Large intestine (tissue), 3 donors: ENCODE measurements at regions not wholly inside any gene's neighbourhood (a gene's known extent, or its start where the extent isn't known, plus 50 kb on each side); places are given as distances from the start of the nearest gene placed in this dataset.
"Not testable (repeated sequence)": the region's sequence is repeated elsewhere in the genome, so short reads cannot be mapped to it uniquely, and the experiment has no call there.

Source experiments
- DNase-seq, 2 donors: peaks; one replicate each; pipeline versions ENCODE4 v3.0.0 to v3.0.0-alpha.2; 2013
- H3K27ac ChIP-seq: one replicate; pipeline ENCODE4 v1.5.1; 2013; ENCODE audit warnings: low read length
- H3K27me3 ChIP-seq: 2 replicates; pipeline ENCODE4 v1.6.1; 2013; ENCODE audit warnings: low read length; ENCODE audit not compliant: control insufficient read depth, insufficient read depth
- H3K36me3 ChIP-seq: 2 replicates; pipeline ENCODE4 v1.6.1; 2013; ENCODE audit warnings: low read length; ENCODE audit not compliant: control insufficient read depth, insufficient read depth
- H3K4me1 ChIP-seq: one replicate; pipeline ENCODE4 v1.6.1; 2013; ENCODE audit warnings: low read length; ENCODE audit not compliant: control insufficient read depth, insufficient read depth
- H3K4me3 ChIP-seq: one replicate; pipeline ENCODE4 v1.5.1; 2013; ENCODE audit warnings: low read length
- H3K9me3 ChIP-seq: one replicate; pipeline ENCODE4 v1.6.1; 2013; ENCODE audit warnings: mild to moderate bottlenecking, low read depth, low read length, moderate library complexity; ENCODE audit not compliant: control insufficient read depth
- WGBS: methylation state at CpG from one replicate; pipeline ENCODE4 v1.1.5; 2013; ENCODE audit warnings: low lambda C conversion rate; ENCODE audit not compliant: insufficient coverage; 5-methylcytosine and 5-hydroxymethylcytosine counted together

DNA sequence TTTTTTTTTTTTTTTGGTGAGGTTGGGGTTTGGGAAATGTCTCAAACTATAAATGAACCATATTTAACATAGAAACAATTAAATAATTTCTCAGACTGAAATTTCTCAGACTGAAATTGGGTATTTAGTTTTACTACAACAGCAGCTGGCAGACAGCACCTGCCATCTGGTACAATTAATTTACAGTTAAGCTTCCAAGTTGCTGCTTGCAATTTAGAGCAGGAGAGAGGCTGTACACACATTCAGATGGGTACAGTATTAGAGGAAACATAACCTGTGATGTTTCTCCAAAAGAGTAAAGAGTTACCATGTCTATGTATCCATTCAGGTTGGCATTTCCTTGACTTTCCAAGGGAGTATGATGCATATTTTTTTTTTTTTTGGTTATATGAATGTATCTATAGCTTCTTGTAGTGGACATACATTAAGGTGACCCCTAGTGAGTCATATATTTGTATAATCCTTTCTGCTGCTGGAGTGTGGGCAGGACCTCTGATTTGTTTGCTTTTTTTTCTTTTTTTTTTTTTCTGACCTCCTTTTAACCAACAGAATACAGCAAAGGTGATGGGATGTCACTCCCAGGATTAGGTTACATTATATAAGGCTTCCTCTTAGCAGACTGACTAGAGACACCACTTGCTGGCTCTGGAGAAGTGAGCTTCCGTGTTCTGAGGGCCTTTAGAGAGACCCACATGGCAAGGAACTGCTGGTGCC lies 201.7 kb downstream of the PTH2R start:
- Histone ChIP-seq H3K4me1 (no peaks in the 10 kb centered on the region), H3K9me3 (no peaks in the 10 kb centered on the region), H3K4me3 (no peak overlapping the region), H3K27me3 (no peaks in the 10 kb centered on the region), H3K27ac (no peak overlapping the region), H3K36me3 (no peaks in the 10 kb centered on the region)
- no CpG with 5 or more reads among the region's 1 CpG for WGBS
- DNase-seq = no peak

DNA sequence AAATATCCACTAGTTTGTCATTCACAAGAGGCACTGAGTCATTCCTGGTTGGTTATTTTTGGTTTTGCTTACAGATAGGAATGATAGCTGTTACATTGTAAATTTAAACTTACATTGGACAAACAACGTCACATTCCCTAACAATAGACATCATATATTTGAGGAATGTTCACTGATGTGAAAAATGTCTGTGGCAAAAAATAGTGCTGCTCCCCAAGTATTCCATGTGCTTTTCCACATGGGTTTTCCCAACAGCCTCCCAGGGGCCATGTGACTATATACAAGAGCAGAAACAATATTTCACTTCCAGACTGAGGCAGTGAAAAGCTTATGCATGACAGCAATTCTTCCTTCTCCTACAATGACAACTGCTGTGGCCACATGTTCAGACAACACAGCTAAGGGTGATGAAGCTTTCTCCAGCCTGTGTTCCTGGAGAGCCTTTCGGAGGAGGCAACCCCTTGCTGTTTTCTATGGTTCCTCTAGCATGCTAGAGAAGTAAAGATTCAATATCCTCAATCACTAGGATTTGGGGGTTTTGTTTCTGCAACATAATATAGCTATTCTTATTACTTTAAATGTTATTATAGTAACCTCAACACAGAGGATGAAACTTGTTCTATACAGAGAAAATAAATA lies 202.7 kb downstream of the PTH2R start:
- Histone ChIP-seq H3K27ac (no peak overlapping the region), H3K27me3 (no peaks in the 10 kb centered on the region), H3K4me1 (no peaks in the 10 kb centered on the region), H3K4me3 (no peak overlapping the region), H3K36me3 (no peaks in the 10 kb centered on the region), H3K9me3 (no peaks in the 10 kb centered on the region)
- DNase-seq = no peak
- no CpG with 5 or more reads among the region's 2 CpGs for WGBS

DNA sequence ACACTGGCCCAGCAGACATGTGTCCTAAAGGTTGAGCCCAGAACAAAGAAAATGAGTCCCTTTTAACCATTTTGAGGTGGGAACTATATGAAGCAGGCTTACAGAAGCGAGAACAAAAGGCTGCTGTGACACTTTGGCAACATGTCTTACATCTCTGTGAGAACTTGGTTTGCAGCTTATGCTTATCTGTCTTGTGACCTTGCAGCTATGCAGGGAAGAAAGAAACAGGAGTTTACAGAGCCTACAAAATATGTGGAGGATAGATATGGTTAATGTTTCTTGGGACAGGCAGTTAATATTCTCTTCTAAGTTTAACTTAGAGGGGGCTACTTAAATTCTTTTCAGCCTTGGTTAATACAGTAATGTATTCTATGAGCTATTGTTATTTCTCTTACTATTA lies 209.1 kb downstream of the PTH2R start:
- not testable (repeated sequence) for H3K36me3 ChIP-seq, H3K27ac ChIP-seq, H3K4me3 ChIP-seq, H3K4me1 ChIP-seq, H3K9me3 ChIP-seq, H3K27me3 ChIP-seq, DNase-seq
- WGBS = no CpG with 5 or more reads among the region's 1 CpG

DNA sequence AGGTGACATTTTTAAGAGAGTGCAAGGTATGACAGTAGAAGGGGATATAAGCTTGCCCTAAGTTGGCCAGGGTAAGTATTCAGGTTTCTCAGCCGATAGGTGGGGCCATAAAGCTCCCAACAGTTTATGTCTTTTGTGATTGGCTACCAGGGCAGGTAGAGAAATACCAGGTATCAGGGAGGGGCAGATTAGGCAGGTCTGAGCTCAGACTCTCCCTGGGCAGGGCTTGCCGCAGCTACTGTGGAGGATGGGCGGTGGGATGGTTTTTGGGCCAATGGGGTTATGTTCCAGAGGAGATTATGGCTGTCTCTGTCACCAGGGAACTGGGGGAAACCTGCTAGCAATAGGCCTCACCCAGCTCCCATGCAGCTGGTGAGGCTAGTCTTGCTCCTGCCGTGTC lies 211.6 kb downstream of the PTH2R start:
- WGBS = no CpG with 5 or more reads among the region's 4 CpGs

DNA sequence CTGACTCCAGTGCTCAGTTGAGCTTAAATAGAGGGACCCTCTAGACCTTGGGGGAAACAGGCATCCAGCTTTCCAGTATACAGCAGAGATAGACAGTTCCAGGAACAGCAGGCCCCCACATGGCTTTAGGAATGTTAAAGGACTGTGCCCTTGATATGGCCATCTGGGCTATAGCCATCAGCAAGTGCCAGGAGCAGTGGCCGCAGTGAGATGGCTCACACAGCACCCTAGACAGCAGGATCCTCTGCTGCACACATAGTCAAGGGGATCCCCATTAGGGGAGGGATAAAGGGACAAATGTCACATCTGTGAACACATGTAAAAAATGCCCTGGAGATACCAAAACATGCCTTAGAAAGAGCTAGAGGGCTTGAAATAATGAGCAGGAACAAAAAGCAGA lies 213.4 kb downstream of the PTH2R start:
- no CpG with 5 or more reads among the region's 1 CpG for WGBS
- Histone ChIP-seq H3K27ac (no peak overlapping the region), H3K4me1 (no peaks in the 10 kb centered on the region), H3K27me3 (no peaks in the 10 kb centered on the region), H3K4me3 (no peak overlapping the region), H3K9me3 (no peaks in the 10 kb centered on the region), H3K36me3 (no peaks in the 10 kb centered on the region)
- peak in 1 of 2 donors; percentile 6 for DNase-seq

More for the DNA sequence above, 211.6 kb downstream of the PTH2R start:
- Histone ChIP-seq H3K4me1 (no peaks in the 10 kb centered on the region), H3K9me3 (no peaks in the 10 kb centered on the region), H3K27ac (no peak overlapping the region), H3K36me3 (no peaks in the 10 kb centered on the region), H3K4me3 (no peak overlapping the region), H3K27me3 (no peaks in the 10 kb centered on the region)
- DNase-seq = no peak

DNA sequence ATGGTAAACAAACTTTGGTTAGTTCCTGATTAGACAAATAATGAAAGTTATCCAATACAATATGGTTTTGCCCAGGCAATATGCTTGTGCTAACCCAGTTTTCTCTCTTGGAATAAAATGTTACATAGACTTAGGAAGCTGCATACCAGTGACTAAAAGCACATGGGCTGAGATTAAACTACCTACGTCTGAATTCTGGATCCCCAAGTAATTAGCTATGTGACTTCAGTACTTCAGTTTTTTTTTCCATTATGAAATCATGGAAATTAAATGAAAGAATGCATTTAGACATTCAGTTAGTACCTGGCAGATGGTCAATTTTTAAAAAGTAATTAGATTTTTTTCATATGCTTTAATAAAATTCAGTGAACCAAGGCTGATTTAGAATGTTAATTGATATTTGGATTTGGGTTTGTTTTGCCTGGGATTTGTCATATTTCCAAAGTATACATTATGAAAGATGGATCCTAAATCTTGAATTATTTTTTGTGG lies 213.9 kb downstream of the PTH2R start:
- Histone ChIP-seq H3K36me3 (no peaks in the 10 kb centered on the region), H3K27me3 (no peaks in the 10 kb centered on the region), H3K27ac (no peak overlapping the region), H3K4me3 (no peak overlapping the region), H3K4me1 (no peaks in the 10 kb centered on the region), H3K9me3 (no peaks in the 10 kb centered on the region)
- WGBS = no CpG with 5 or more reads among the region's 1 CpG
- no peak for DNase-seq

DNA sequence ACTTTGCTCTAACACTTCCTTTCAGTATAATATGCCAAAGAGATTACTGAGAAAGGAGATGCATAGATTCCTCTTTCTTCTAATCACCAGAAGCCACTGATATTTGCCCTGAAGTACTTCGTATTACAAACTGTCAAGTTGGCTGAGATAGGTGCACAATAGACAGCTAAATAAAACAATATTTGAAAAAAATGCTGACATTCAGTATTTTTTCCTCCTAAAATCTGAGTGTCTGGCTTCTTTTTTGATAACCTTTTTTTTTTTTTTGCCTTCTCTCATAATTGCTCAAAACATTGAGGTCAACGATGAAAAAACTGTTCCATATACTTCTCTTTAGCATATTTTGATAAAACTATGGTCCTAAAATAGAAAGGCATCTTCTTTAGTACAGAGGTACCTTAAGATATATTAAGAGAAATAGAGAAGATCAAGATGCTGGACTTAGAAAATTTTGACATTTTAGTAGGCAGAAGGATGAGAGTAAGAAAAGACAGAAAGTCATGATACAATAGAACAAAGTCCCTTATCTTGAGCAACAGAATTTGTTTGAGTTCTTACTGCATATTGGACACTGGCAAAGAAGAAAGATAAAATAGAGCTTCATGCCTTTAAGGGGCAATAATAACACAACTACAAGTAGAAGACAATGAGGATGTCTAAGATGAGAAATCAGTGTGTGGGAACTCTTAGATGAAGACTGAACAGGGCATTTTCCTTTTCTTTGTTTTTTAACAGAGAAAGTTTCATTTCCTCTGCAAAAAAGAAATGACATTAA lies 220.7 kb downstream of the PTH2R start:
- no peaks in the 10 kb centered on the region for H3K36me3 ChIP-seq
- no peaks in the 10 kb centered on the region for H3K9me3 ChIP-seq
- no CpG with 5 or more reads among the region's 2 CpGs for WGBS
- no peaks in the 10 kb centered on the region for H3K27me3 ChIP-seq
- H3K27ac ChIP-seq = no peak overlapping the region
- H3K4me3 ChIP-seq = no peak overlapping the region
- H3K4me1 ChIP-seq = no peaks in the 10 kb centered on the region
- DNase-seq = no peak

DNA sequence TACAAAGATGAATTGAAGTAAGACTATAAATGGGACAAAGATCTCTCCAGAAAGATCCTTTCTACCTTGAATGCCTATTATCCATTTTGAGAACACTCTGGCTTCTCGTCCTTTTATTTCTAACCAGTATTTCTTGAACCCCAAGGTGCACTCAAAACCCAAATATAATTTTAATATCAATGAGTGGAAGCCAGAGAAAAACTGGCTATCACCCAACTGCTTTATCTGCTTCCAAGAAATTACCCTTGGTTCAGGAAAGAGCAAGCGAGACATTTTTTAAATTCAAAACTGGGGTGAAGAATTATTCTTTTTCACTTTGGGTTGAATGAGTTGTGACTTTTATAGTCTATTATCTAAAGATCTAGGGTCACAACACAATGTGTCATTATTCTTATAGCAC lies 221.3 kb downstream of the PTH2R start:
- Histone ChIP-seq H3K4me1 (no peaks in the 10 kb centered on the region), H3K27ac (no peak overlapping the region), H3K4me3 (no peak overlapping the region), H3K9me3 (no peaks in the 10 kb centered on the region), H3K27me3 (no peaks in the 10 kb centered on the region), H3K36me3 (no peaks in the 10 kb centered on the region)
- no peak for DNase-seq
- WGBS = 84% methylated on average over 2 of the region's 2 CpGs

DNA sequence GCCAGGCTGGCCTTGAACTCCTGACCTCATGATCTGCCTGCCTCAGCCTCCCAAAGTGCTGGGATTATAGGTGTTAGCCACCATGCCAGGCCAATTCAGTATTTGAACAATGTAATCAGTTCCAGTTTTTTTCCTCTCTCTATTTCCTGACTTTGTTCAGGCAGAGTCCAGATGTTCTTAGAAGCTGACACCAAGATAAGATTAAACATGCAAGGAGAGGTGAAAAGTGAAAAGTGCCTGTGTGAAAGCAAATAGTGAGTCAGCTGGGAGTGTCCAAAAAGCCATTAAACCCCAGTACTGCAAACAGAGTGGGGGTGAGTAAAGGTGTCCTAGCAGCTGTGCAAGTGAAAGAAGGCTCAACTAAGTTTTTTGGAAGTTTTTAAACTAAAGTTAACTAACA lies 231.5 kb downstream of the PTH2R start:
- Histone ChIP-seq H3K4me3 (no peak overlapping the region), H3K4me1 (no peaks in the 10 kb centered on the region), H3K27ac (no peak overlapping the region), H3K9me3 (no peaks in the 10 kb centered on the region), H3K27me3 (no peaks in the 10 kb centered on the region), H3K36me3 (no peaks in the 10 kb centered on the region)
- DNase-seq = peak; percentile 23 to 73

DNA sequence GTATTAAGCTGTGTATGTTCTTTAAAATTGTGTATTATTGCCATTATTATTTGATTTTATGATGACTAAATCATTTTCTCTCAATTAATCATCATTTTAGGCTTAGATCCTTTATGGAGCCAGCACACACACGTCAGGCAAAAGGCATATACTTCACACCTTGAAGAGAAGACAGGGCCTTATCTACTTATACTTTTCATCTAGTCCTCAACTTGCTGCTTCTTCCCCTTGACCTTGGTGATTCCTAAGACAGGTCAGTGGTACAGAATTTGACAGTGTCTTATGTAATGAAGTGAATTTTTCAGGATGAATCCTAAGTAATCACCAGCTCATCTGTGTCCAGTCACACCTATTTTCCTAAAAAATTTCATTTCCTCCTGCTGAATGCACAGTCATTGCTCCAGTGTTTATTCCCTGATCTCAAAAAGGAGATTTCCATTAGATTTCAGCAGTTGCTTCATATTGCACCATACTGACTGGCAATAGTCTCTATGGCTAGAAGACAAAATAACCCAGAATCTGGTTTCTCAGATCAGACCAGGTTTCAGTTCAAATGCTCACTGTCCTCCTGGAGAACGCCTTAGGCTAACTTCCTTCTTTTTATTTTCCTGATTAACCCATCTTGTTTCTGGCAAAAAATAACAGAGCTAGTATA lies 235.7 kb downstream of the PTH2R start:
- WGBS = no CpG with 5 or more reads among the region's 2 CpGs
- no peaks in the 10 kb centered on the region for H3K27me3 ChIP-seq
- no peak for DNase-seq
- H3K27ac ChIP-seq = no peak overlapping the region
- H3K9me3 ChIP-seq = no peaks in the 10 kb centered on the region
- H3K4me3 ChIP-seq = no peak overlapping the region
- H3K4me1 ChIP-seq = no peaks in the 10 kb centered on the region
- H3K36me3 ChIP-seq = no peaks in the 10 kb centered on the region
